Ovary (tissue), 3 donors: ENCODE measurements at regions not wholly inside any gene's neighbourhood (a gene's known extent, or its start where the extent isn't known, plus 50 kb on each side); places are given as distances from the start of the nearest gene placed in this dataset.

Experiments
- CTCF ChIP-seq, 3 donors: fragments of 450-650 bp in 2 of 3; fragments of 200-600 bp in 1 of 3; IDR thresholded peaks; one replicate each; pipeline versions ENCODE4 v1.5.1 to v1.8.0; 2016 to 2022; ENCODE audit warnings: antibody characterized with exemption in 3 of 3, mild to moderate bottlenecking in 1 of 3
- POLR2A ChIP-seq: fragments of 450-650 bp; IDR thresholded peaks from one replicate; pipeline ENCODE4 v1.6.1; 2017; ENCODE audit warnings: antibody characterized with exemption, mild to moderate bottlenecking, moderate library complexity
- donor health status: DM: no; HTN: no; CAD: no.

GRCh38 chr14:27371209-27371608 is 773.4 kb upstream of the NOVA1 start:
- no peak for TF ChIP-seq CTCF (IDR thresholded peaks at IDR 0.05)
- TF ChIP-seq POLR2A = no peak
